ENCODE measurements at regions not wholly inside any gene's neighbourhood (a gene's known extent, or its start where the extent isn't known, plus 50 kb on each side); places are given as distances from the start of the nearest gene placed in this dataset.

DNA sequence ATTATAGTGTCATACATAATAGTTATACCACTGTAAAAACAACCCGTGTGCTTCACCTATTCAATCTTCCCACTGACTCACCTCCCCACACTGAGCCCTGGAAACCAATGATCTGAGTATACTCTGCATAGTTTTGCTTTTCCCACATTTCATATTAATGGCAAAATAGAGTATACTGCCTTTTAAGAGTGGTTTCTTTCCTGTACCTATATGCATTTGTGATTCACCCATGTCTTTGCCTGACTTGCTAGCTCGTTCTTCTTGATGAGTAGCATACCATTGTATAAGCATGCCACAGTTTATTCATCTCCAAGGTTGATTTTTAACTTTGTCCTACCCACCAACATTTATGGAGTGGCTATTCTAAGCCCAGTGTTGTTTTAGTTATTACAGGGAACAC lies 686.4 kb downstream of the PLCL1 start:
- H3K4me3 ChIP-seq: no peak overlapping the region
- no peaks in the 10 kb centered on the region for H3K36me3 ChIP-seq
- DNase-seq: no peak
- H3K4me1 ChIP-seq: no peaks in the 10 kb centered on the region
- TF ChIP-seq, protein P1, sequence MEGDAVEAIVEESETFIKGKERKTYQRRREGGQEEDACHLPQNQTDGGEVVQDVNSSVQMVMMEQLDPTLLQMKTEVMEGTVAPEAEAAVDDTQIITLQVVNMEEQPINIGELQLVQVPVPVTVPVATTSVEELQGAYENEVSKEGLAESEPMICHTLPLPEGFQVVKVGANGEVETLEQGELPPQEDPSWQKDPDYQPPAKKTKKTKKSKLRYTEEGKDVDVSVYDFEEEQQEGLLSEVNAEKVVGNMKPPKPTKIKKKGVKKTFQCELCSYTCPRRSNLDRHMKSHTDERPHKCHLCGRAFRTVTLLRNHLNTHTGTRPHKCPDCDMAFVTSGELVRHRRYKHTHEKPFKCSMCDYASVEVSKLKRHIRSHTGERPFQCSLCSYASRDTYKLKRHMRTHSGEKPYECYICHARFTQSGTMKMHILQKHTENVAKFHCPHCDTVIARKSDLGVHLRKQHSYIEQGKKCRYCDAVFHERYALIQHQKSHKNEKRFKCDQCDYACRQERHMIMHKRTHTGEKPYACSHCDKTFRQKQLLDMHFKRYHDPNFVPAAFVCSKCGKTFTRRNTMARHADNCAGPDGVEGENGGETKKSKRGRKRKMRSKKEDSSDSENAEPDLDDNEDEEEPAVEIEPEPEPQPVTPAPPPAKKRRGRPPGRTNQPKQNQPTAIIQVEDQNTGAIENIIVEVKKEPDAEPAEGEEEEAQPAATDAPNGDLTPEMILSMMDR (IDR thresholded peaks at IDR 0.05): no peak
- H3K27ac ChIP-seq: no peak overlapping the region
- intact Hi-C loops (cut with DNase I; ENCODE audit: low total_unique reads): no loop called here
- no peaks in the 10 kb centered on the region for H3K27me3 ChIP-seq
- H3K9me3 ChIP-seq: no peaks in the 10 kb centered on the region

DNA sequence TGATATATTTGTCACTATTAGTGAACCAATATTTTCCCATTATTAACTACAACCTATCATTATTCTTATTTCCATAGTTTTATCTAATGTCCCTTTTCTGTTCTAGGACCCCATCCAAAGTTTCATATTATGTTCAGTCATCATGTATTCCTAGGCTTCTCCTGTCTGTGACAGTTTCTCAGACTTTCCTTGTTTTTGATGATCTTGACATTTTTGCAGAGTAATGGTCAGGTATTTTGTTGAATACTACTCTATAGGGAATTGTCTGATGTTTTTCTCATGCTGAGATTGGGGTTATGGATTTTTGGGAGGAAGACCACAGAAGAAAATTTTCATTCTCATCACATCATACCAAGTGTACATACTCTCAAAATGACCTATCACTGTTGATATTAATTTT lies 684.6 kb downstream of the PLCL1 start:
- intact Hi-C loops (cut with DNase I; ENCODE audit: low total_unique reads): no loop called here
- no peaks in the 10 kb centered on the region for H3K27me3 ChIP-seq
- TF ChIP-seq, protein P1 (IDR thresholded peaks at IDR 0.05): no peak

DNA sequence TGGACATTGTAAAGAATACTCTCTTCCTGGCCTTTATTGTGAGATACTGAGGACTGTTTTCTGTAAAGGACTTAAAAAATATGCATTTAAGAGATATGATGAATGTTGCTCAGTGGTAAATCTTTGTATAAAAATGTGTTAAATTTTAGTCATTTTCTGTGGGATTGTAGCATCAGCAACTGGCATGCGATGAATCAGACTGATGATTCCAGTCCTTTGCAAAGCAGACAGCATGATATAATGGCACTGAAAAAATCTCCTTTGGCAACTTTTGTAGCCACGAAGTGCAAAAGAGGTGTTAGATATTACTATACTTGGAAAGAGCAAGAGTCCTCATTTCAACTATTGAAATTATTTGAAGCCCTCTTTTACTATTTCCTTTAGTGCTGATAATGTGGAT lies 678.7 kb downstream of the PLCL1 start:
- Histone ChIP-seq H3K9me3 (no peaks in the 10 kb centered on the region), H3K4me3 (no peak overlapping the region), H3K27ac (no peak overlapping the region), H3K36me3 (no peaks in the 10 kb centered on the region), H3K4me1 (no peaks in the 10 kb centered on the region), H3K27me3 (no peaks in the 10 kb centered on the region)
- no peak for DNase-seq
- intact Hi-C loops (cut with DNase I; ENCODE audit: low total_unique reads): no loop called here
- TF ChIP-seq, protein P1 (IDR thresholded peaks at IDR 0.05): no peak

More for the DNA sequence above, 684.6 kb downstream of the PLCL1 start:
- no peaks in the 10 kb centered on the region for H3K36me3 ChIP-seq
- no peaks in the 10 kb centered on the region for H3K4me1 ChIP-seq
- DNase-seq: no peak
- H3K27ac ChIP-seq: no peak overlapping the region
- H3K9me3 ChIP-seq: no peaks in the 10 kb centered on the region
- H3K4me3 ChIP-seq: no peak overlapping the region

DNA sequence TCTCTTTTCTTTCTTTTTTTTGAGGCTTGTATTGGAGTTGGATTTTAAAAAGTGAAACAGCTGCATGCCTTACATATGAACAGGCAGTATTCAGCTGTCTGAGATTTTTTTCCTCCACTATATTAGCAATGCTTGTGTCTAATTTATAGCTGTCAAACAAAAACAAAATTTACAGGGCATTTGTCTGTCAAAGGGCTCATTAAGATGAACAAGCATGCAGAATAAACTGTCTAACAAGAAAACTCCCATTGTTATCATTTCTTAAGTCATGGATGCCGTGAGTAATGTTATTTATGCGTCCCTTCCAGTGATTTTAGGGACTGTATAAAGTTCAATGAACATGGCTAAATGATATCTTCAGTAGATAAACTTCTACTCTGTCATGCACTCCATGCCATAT lies 674.7 kb downstream of the PLCL1 start:
- intact Hi-C loops (cut with DNase I; ENCODE audit: low total_unique reads): no loop called here
- Histone ChIP-seq H3K27ac (no peak overlapping the region), H3K36me3 (no peaks in the 10 kb centered on the region), H3K4me1 (no peaks in the 10 kb centered on the region), H3K27me3 (no peaks in the 10 kb centered on the region), H3K4me3 (no peak overlapping the region), H3K9me3 (no peaks in the 10 kb centered on the region)
- DNase-seq: no peak
- TF ChIP-seq, protein P1 (IDR thresholded peaks at IDR 0.05): no peak

DNA sequence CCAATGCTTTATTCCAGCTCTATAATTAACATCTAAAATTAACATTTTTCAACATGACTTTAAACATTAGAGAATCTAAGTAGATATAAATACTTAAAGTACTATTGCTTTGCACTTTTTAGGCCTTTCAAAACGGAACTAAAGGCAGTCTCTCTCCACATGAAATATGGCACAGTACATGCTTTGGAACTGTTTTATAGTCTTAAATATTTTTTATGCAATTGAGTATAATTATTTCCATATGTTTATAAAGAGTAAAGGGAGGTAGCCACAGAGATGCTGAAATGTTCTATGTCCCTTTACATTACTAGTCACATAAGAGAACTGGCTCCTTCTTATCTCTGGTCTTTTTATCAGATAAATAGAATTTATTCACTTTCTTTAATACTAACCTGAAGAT lies 674.0 kb downstream of the PLCL1 start:
- no peaks in the 10 kb centered on the region for H3K36me3 ChIP-seq
- TF ChIP-seq, protein P1 (IDR thresholded peaks at IDR 0.05): no peak
- intact Hi-C loops (cut with DNase I; ENCODE audit: low total_unique reads): no loop called here

DNA sequence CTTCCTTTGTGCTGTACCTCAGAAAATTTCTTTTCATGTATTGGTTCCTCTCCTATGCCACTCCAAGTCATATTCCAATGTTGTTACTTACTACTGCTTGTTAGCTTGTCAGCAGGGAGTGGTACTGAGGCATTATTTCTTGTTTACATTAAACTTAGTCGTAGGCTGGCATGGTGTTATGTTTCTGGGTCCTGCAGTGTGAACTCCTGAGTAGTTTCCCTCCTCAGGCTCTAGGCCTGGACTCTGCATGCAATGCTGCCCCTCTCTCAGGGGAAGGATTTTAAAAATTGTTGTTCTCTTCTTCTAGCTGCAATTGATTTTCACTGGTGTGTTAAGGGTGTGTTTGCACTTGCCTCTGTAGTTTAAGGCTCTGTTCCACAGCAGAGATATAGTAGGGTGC lies 671.6 kb downstream of the PLCL1 start:
- TF ChIP-seq, protein P1 (IDR thresholded peaks at IDR 0.05): no peak
- H3K4me1 ChIP-seq: no peaks in the 10 kb centered on the region
- intact Hi-C loops (cut with DNase I; ENCODE audit: low total_unique reads): no loop called here
- H3K27ac ChIP-seq: no peak overlapping the region
- H3K4me3 ChIP-seq: no peak overlapping the region
- no peaks in the 10 kb centered on the region for H3K9me3 ChIP-seq
- no peak for DNase-seq
- H3K27me3 ChIP-seq: no peaks in the 10 kb centered on the region
- H3K36me3 ChIP-seq: no peaks in the 10 kb centered on the region

More for the DNA sequence above, 674.0 kb downstream of the PLCL1 start:
- H3K27me3 ChIP-seq: no peaks in the 10 kb centered on the region
- H3K27ac ChIP-seq: no peak overlapping the region
- no peak overlapping the region for H3K4me3 ChIP-seq
- no peak for DNase-seq
- no peaks in the 10 kb centered on the region for H3K9me3 ChIP-seq
- H3K4me1 ChIP-seq: no peaks in the 10 kb centered on the region
